Activated B cell treated with CpG ODN at 0.5 μM for 24 hours (primary cell): ENCODE measurements at regions not wholly inside any gene's neighbourhood (a gene's known extent, or its start where the extent isn't known, plus 50 kb on each side); places are given as distances from the start of the nearest gene placed in this dataset.

Source experiments
- ATAC-seq: fragments of 200-7000 bp; cut with Tn5 transposase; one replicate; pipeline ENCODE4 v1.10.0; 2021; ENCODE audit warnings: low read depth, mild to moderate bottlenecking, moderate library complexity
- CTCF ChIA-PET: fragments of 350-600 bp; sonication (Branson Sonifier 250); formaldehyde crosslinking; loops from one replicate; lab custom pipeline; 2021; ENCODE audit warnings: antibody characterized with exemption; lab: Charles Lee
- POLR2A ChIA-PET: fragments of 350-600 bp; sonication (Branson Sonifier 250); formaldehyde crosslinking; loops from one replicate; lab custom pipeline; 2021; ENCODE audit warnings: antibody characterized with exemption; lab: Charles Lee
- DNase-seq: peaks from one replicate; pipeline ENCODE4 v3.0.0; 2022
- H3K27ac Mint-ChIP-seq: one replicate; pipeline ENCODE4 v1.8.0; 2020; ENCODE audit warnings: mixed read lengths
- H3K27me3 Mint-ChIP-seq: one replicate; pipeline ENCODE4 v1.8.0; 2021; ENCODE audit warnings: mixed read lengths
- H3K36me3 Mint-ChIP-seq: one replicate; pipeline ENCODE4 v1.8.0; 2021; ENCODE audit warnings: low read depth, mixed read lengths
- H3K4me1 Mint-ChIP-seq: one replicate; pipeline ENCODE4 v1.8.0; 2021; ENCODE audit warnings: mixed read lengths
- H3K4me3 Mint-ChIP-seq: one replicate; pipeline ENCODE4 v1.8.0; 2020; ENCODE audit warnings: mild to moderate bottlenecking, mixed read lengths
- H3K9me3 Mint-ChIP-seq: one replicate; pipeline ENCODE4 v1.8.0; 2020; ENCODE audit warnings: mixed read lengths
- CTCF ChIP-seq: fragments of 200-600 bp; IDR thresholded peaks from one replicate; pipeline ENCODE4 v1.8.0; 2022; ENCODE audit warnings: antibody characterized with exemption, mild to moderate bottlenecking
- intact Hi-C: fragments of 100-400 bp; cut with micrococcal nuclease; formaldehyde crosslinking; loops from one replicate; pipeline ENCODE4 v1.15.1; 2024

DNA sequence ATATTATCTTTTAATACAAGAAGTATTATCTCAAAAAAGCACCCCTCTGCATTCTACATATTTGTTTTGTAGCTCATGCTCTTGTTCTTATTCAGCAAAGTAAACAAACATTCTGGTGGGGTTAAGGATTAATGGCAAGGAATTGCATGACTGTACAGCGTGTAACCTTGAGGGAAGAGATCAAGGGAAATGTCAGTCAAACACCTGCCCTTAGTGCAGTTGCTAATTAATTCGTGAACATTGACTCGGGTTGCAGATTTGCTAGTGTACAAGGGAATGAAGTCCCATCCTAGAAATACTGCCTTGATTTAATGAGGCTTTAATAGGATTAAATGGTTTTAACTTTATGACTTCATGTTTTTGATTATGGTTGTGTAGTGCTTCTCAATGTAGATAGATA, 1758.1 kb downstream of the MAT2B start:
- ChIA-PET POLR2A (no interaction called here), CTCF (no interaction called here)
- no peak for ATAC-seq
- Mint-ChIP-seq H3K36me3 (no peaks in the 10 kb centered on the region), H3K27ac (no peak overlapping the region), H3K4me1 (no peaks in the 10 kb centered on the region), H3K9me3 (no peaks in the 10 kb centered on the region), H3K4me3 (no peak overlapping the region), H3K27me3 (no peaks in the 10 kb centered on the region)
- no peak for DNase-seq
- intact Hi-C loops, result no loop called here
- no peak for TF ChIP-seq CTCF

- Mint-ChIP-seq H3K4me3 (no peak overlapping the region), H3K27ac (no peak overlapping the region), H3K4me1 (no peaks in the 10 kb centered on the region), H3K27me3 (no peaks in the 10 kb centered on the region), H3K36me3 (no peaks in the 10 kb centered on the region), H3K9me3 (peaks cover 2% of the 10 kb centered on the region)
- TF ChIP-seq CTCF, result no peak
- DNase-seq, result no peak
- no peak for ATAC-seq
- POLR2A ChIA-PET, result no interaction called here
- CTCF ChIA-PET, result no interaction called here
- intact Hi-C loops, result no loop called here
These were observed 1761.5 kb downstream of the MAT2B start for GRCh38 chr5:165266939-165267338.

GRCh38 chr5:165272436-165272835, 1767.0 kb downstream of the MAT2B start:
- Mint-ChIP-seq H3K9me3 (peaks cover 3% of the 10 kb centered on the region), H3K4me1 (no peaks in the 10 kb centered on the region), H3K36me3 (no peaks in the 10 kb centered on the region), H3K27me3 (no peaks in the 10 kb centered on the region), H3K27ac (no peak overlapping the region), H3K4me3 (no peak overlapping the region)
- ChIA-PET POLR2A (no interaction called here), CTCF (no interaction called here)
- ATAC-seq, result no peak
- intact Hi-C loops, result no loop called here
- TF ChIP-seq CTCF, result no peak
- no peak for DNase-seq

DNA sequence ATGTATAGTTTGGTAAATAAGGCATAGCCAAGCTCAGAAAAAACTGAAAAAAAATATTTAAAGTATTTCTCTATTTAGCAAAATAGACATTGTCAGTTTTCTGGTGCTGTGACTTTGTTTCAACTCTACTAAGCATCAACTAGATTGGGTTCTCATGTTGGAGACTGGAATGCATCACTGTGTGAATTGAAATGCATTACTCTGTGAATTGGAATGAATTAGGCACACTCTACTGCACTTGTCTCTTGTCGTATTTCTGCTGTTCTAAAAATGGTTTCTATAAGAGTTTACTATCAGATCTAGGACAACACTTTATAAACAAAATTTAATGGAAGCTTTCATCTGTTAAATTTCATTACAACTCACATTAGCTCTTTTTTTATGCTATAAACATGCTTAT, 1772.2 kb downstream of the MAT2B start:
- ChIA-PET CTCF (no interaction called here), POLR2A (no interaction called here)
- Mint-ChIP-seq H3K27ac (no peak overlapping the region), H3K4me1 (no peaks in the 10 kb centered on the region), H3K27me3 (no peaks in the 10 kb centered on the region), H3K36me3 (no peaks in the 10 kb centered on the region), H3K4me3 (no peak overlapping the region), H3K9me3 (peaks cover 2% of the 10 kb centered on the region)
- TF ChIP-seq CTCF, result no peak
- intact Hi-C loops, result no loop called here
- DNase-seq, result no peak
- ATAC-seq, result no peak

DNA sequence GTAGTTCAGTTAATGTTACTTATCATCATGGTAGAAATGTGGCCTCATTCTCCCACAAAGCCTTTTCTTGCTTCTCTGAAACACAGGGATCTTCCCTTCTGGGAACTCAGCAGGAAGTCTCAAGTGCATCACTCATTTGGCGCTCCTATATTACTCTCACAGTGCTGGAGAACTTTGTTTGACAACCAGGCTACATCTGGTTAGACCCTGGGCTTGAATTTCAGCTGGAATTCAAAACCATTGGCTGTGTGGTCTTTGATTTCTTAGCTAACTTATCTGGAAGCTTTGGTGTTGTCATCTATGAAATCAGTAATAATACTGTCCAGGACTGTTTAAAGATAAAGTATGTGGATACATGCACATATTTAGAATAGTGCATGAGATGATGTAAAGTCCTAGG, 1777.1 kb downstream of the MAT2B start:
- CTCF ChIA-PET, result no interaction called here
- TF ChIP-seq CTCF, result no peak
- H3K9me3 Mint-ChIP-seq, result no peaks in the 10 kb centered on the region
- ATAC-seq, result no peak
- H3K36me3 Mint-ChIP-seq, result no peaks in the 10 kb centered on the region
- POLR2A ChIA-PET, result no interaction called here
- DNase-seq, result no peak
- no peak overlapping the region for H3K4me3 Mint-ChIP-seq
- intact Hi-C loops, result no loop called here
- H3K27ac Mint-ChIP-seq, result no peak overlapping the region
- no peaks in the 10 kb centered on the region for H3K27me3 Mint-ChIP-seq
- no peaks in the 10 kb centered on the region for H3K4me1 Mint-ChIP-seq
